HepG2 (cell line): ENCODE measurements at regions not wholly inside any gene's neighbourhood (a gene's known extent, or its start where the extent isn't known, plus 50 kb on each side); places are given as distances from the start of the nearest gene placed in this dataset.

Experiments
- ETV6 ChIP-seq: sonication (generic); formaldehyde crosslinking; conservative IDR thresholded peaks from 2 replicates; pipeline ENCODE4 v1.4.0; 2020; ENCODE audit warnings: missing genetic modification reagents
- FIP1L1 ChIP-seq: fragments of 200-400 bp; formaldehyde crosslinking; IDR thresholded peaks from 2 replicates; pipeline ENCODE4 v1.6.1; 2018; ENCODE audit warnings: low read depth, mild to moderate bottlenecking, low read length, moderate library complexity, borderline replicate concordance; ENCODE audit not compliant: insufficient read depth
- FOXA1 ChIP-seq, 2 experiments: fragments of 450-650 bp in 1 of 2; sonication (generic) in 1 of 2; formaldehyde crosslinking in 1 of 2; IDR thresholded peaks; 2 replicates each; pipeline versions ENCODE4 v1.4.0 to v1.6.1; 2016 to 2020; ENCODE audit warnings: missing genetic modification reagents in 1 of 2
- NCOA2 ChIP-seq: sonication (generic); formaldehyde crosslinking; IDR thresholded peaks from 2 replicates; pipeline ENCODE4 v1.8.0; 2022; ENCODE audit warnings: inconsistent platforms
- PCBP2 ChIP-seq: fragments of 200-400 bp; formaldehyde crosslinking; optimal IDR thresholded peaks from 2 replicates; pipeline ENCODE3; 2018; ENCODE audit warnings: low read length, low read depth; ENCODE audit not compliant: poor library complexity, severe bottlenecking
- POLR2AphosphoS5 ChIP-seq: IDR thresholded peaks from 2 replicates; pipeline ENCODE4 v1.6.1; 2012; ENCODE audit warnings: low read depth, low read length
- SRSF1 ChIP-seq: fragments of 200-400 bp; formaldehyde crosslinking; optimal IDR thresholded peaks from 2 replicates; pipeline ENCODE3; 2017; ENCODE audit warnings: mild to moderate bottlenecking, low read depth, low read length, moderate library complexity
- TF ChIP-seq, protein P1 (sequence below): sonication (generic); formaldehyde crosslinking; conservative IDR thresholded peaks from 2 replicates; pipeline ENCODE4 v1.8.0; 2022; ENCODE audit warnings: missing genetic modification reagents
- TF ChIP-seq, protein P2 (sequence below): sonication (generic); formaldehyde crosslinking; IDR thresholded peaks from 2 replicates; pipeline ENCODE4 v1.5.0; 2020; ENCODE audit warnings: mild to moderate bottlenecking, missing genetic modification reagents, moderate library complexity
- TF ChIP-seq, protein P3 (sequence below): sonication (generic); formaldehyde crosslinking; IDR thresholded peaks from 2 replicates; pipeline ENCODE4 v1.4.0; 2020; ENCODE audit warnings: missing genetic modification reagents

DNA sequence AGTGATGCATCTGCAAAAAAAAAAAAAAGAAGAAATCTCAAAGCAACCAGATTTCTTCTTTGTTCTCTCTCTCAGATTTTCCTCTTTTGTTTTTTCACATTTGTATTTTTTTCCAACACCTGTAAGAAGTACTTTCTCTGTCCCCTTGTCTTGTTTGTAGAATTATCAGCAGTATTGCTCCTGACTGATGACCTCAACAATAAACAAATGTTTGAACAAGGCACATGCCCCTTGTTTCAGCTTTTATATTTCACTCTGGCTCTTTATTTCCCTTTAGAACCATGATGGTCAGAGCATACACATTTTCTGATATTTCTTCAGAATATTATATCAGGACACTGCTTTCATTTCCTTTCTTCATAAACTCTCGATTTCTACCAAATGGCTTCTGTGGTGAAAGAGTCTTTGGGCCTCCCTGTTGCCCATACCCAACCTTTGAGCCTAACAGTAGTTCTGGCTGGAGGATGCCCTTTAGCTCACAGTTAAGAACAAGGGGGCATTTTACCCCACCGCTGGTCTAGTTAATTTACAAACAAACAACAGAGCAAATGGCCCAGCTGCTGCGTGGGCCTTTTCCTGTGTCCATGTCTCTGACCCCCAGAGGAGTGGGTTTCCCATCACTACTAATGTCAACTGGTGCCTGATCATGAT, 142.5 kb upstream of the SMAD1 start:
- TF ChIP-seq FOXA1 (IDR thresholded peaks at IDR 0.05) (no peak), FOXA1 (CRISPR knock-in tag; IDR thresholded peaks at IDR 0.05) (no peak), NCOA2 (CRISPR knock-in tag) (no peak), POLR2AphosphoS5 (no peak), PCBP2 (no peak), ETV6 (CRISPR knock-in tag) (no peak), SRSF1 (no peak), FIP1L1 (no peak)
- TF ChIP-seq, protein P1, sequence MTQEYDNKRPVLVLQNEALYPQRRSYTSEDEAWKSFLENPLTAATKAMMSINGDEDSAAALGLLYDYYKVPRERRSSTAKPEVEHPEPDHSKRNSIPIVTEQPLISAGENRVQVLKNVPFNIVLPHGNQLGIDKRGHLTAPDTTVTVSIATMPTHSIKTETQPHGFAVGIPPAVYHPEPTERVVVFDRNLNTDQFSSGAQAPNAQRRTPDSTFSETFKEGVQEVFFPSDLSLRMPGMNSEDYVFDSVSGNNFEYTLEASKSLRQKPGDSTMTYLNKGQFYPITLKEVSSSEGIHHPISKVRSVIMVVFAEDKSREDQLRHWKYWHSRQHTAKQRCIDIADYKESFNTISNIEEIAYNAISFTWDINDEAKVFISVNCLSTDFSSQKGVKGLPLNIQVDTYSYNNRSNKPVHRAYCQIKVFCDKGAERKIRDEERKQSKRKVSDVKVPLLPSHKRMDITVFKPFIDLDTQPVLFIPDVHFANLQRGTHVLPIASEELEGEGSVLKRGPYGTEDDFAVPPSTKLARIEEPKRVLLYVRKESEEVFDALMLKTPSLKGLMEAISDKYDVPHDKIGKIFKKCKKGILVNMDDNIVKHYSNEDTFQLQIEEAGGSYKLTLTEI (CRISPR knock-in tag) = no peak
- TF ChIP-seq, protein P2, sequence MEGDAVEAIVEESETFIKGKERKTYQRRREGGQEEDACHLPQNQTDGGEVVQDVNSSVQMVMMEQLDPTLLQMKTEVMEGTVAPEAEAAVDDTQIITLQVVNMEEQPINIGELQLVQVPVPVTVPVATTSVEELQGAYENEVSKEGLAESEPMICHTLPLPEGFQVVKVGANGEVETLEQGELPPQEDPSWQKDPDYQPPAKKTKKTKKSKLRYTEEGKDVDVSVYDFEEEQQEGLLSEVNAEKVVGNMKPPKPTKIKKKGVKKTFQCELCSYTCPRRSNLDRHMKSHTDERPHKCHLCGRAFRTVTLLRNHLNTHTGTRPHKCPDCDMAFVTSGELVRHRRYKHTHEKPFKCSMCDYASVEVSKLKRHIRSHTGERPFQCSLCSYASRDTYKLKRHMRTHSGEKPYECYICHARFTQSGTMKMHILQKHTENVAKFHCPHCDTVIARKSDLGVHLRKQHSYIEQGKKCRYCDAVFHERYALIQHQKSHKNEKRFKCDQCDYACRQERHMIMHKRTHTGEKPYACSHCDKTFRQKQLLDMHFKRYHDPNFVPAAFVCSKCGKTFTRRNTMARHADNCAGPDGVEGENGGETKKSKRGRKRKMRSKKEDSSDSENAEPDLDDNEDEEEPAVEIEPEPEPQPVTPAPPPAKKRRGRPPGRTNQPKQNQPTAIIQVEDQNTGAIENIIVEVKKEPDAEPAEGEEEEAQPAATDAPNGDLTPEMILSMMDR (CRISPR knock-in tag) = no peak
- TF ChIP-seq, protein P3, sequence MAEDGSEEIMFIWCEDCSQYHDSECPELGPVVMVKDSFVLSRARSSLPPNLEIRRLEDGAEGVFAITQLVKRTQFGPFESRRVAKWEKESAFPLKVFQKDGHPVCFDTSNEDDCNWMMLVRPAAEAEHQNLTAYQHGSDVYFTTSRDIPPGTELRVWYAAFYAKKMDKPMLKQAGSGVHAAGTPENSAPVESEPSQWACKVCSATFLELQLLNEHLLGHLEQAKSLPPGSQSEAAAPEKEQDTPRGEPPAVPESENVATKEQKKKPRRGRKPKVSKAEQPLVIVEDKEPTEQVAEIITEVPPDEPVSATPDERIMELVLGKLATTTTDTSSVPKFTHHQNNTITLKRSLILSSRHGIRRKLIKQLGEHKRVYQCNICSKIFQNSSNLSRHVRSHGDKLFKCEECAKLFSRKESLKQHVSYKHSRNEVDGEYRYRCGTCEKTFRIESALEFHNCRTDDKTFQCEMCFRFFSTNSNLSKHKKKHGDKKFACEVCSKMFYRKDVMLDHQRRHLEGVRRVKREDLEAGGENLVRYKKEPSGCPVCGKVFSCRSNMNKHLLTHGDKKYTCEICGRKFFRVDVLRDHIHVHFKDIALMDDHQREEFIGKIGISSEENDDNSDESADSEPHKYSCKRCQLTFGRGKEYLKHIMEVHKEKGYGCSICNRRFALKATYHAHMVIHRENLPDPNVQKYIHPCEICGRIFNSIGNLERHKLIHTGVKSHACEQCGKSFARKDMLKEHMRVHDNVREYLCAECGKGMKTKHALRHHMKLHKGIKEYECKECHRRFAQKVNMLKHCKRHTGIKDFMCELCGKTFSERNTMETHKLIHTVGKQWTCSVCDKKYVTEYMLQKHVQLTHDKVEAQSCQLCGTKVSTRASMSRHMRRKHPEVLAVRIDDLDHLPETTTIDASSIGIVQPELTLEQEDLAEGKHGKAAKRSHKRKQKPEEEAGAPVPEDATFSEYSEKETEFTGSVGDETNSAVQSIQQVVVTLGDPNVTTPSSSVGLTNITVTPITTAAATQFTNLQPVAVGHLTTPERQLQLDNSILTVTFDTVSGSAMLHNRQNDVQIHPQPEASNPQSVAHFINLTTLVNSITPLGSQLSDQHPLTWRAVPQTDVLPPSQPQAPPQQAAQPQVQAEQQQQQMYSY (CRISPR knock-in tag) = no peak
